Heart left ventricle (tissue), 16 donors: ENCODE measurements at regions not wholly inside any gene's neighbourhood (a gene's known extent, or its start where the extent isn't known, plus 50 kb on each side); places are given as distances from the start of the nearest gene placed in this dataset.

ENCODE experiments used
- ATAC-seq, 4 donors: fragments of 200-7000 bp; cut with Tn5 transposase; one replicate each; pipeline ENCODE4 v1.9.1; 2020 to 2022; ENCODE audit warnings: moderate library complexity in 4 of 4, mild to moderate bottlenecking in 3 of 4, moderate number of reproducible peaks in 1 of 4
- DNase-seq, 5 donors: peaks; one replicate each; pipeline ENCODE4 v3.0.0-alpha.2; 2020
- H3K27ac ChIP-seq, 12 donors: fragments of 200-600 bp; sonication (generic) in 4 of 12; one replicate each; pipeline versions ENCODE4 v1.5.0 to v1.8.0; 2016 to 2022; ENCODE audit warnings: mild to moderate bottlenecking in 2 of 12
- H3K27me3 ChIP-seq, 9 donors: fragments of 200-600 bp; sonication (generic) in 2 of 9; one replicate each; pipeline versions ENCODE4 v1.5.1 to v1.8.0; 2016 to 2022; ENCODE audit warnings: mild to moderate bottlenecking in 3 of 9
- H3K36me3 ChIP-seq, 9 donors: fragments of 200-600 bp; sonication (generic) in 2 of 9; one replicate each; pipeline versions ENCODE4 v1.5.0 to v1.8.0; 2018 to 2022; ENCODE audit warnings: mild to moderate bottlenecking in 2 of 9
- H3K4me1 ChIP-seq, 12 donors: fragments of 200-600 bp; sonication (generic) in 4 of 12; one replicate each; pipeline versions ENCODE4 v1.5.0 to v1.8.0; 2016 to 2022; ENCODE audit warnings: mild to moderate bottlenecking in 3 of 12
- H3K4me3 ChIP-seq, 12 donors: fragments of 200-600 bp; sonication (generic) in 4 of 12; one replicate each; pipeline versions ENCODE4 v1.5.0 to v1.8.0; 2017 to 2022; ENCODE audit warnings: mild to moderate bottlenecking in 9 of 12, moderate library complexity in 4 of 12
- H3K9me3 ChIP-seq, 12 donors: fragments of 200-600 bp; sonication (generic) in 4 of 12; one replicate each; pipeline versions ENCODE4 v1.5.0 to v1.8.0; 2016 to 2022; ENCODE audit warnings: mild to moderate bottlenecking in 1 of 12
- POLR2A ChIP-seq, 2 donors: fragments of 450-650 bp; IDR thresholded peaks; one replicate each; pipeline ENCODE4 v1.6.1; 2017; ENCODE audit warnings: antibody characterized with exemption in 2 of 2, mild to moderate bottlenecking in 2 of 2, moderate library complexity in 2 of 2
- WGBS, 4 donors: extraction: QIAGEN DNeasy Blood & Tissue Kit in 2 of 4; methylation state at CpG; one replicate each; pipeline versions ENCODE4 v1.1.5 to v1.1.7; 2013 to 2018; 5-methylcytosine and 5-hydroxymethylcytosine counted together
- intact Hi-C, 10 donors: fragments of 100-400 bp; cut with DNase I; formaldehyde crosslinking; loops; one replicate each; pipeline versions ENCODE4 v1.11.1 to v1.14.2; 2022
- TF ChIP-seq, protein P1 (sequence below), 12 donors: fragments of 200-600 bp; sonication (generic) in 4 of 12; IDR thresholded peaks; one replicate each; pipeline versions ENCODE4 v1.5.0 to v1.8.0; 2018 to 2022; ENCODE audit warnings: antibody characterized with exemption in 12 of 12, mild to moderate bottlenecking in 5 of 12
- donor health status: ischemic (EF 13 %, LVEDD 7.1; RV severe dilation, severe dysfunction).
- donor health status: healthy with polysubstance abuse.
- donor health status: DM: no; HTN: yes; CAD: no.
- donor health status: DM: no; HTN: no; CAD: no.
- donor health status: ischemic (EF 25% LVEDD 6.9; RV normal size, moderate dysfunction).
- donor health status: ischemic (EF 25% LVEDD 5.7; RV mildly dilated, moderate dysfunction).
- donor health status: healthy.
- donor health status: DM: yes; HTN: yes; CAD: no.
- donor health status: ischemic (EF 35%, LVEDD 5.7; RV mildly dilated, moderate dysfunction).
- donor health status: nonischemic (EF 11% LVEDD 7.7; RV severe dilation, severe dysfunction).
- donor health status: DM: yes; HTN: yes; CAD: no.
- donor health status: PGD.
- donor health status: ischemic (EF 29% LVEDD 5.4; RV normal size, mild dysfunction).
- donor health status: nonischemic (EF 23%, LVEDD 6.1; RV moderate dilation, normal function).

DNA sequence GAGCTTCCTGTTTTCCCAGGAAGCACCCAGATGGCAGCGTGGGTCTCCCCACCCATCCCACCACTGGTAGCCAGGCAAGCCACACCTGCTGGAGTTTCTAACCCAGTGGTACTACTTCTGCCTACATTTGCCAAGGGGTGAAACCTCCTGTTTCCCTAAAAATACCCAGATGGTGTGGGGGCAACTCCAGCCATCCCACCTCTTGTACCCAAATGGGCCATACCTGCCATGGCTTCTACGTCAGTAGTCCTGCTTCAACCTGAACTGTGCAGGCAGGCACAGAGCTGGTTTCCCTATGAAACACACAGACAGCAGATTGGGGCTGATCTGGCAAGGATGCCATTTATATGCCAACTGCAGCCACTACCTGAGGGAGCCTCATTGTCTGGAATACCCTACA is 809.4 kb upstream of the MIR17HG start:
- Histone ChIP-seq H3K9me3 (peaks cover 0 to 20% (median 0%) of the 10 kb centered on the region in 12 donors), H3K27ac (no peak overlapping the region), H3K36me3 (no peaks in the 10 kb centered on the region), H3K4me3 (no peak overlapping the region), H3K27me3 (no peaks in the 10 kb centered on the region), H3K4me1 (peaks cover 0 to 5% (median 0%) of the 10 kb centered on the region in 12 donors)
- DNase-seq (no peak), ATAC-seq (no peak)
- WGBS, 4 donors, result 75 to 85% (median 83%) methylated on average over 2 of the region's 2 CpGs
- intact Hi-C loops, result loop anchor here in 1 of 10 donors (5.0 kb wide), 1 partner anchor 36 kb away; no protein-coding TSS in a partner anchor
- TF ChIP-seq, protein P1, sequence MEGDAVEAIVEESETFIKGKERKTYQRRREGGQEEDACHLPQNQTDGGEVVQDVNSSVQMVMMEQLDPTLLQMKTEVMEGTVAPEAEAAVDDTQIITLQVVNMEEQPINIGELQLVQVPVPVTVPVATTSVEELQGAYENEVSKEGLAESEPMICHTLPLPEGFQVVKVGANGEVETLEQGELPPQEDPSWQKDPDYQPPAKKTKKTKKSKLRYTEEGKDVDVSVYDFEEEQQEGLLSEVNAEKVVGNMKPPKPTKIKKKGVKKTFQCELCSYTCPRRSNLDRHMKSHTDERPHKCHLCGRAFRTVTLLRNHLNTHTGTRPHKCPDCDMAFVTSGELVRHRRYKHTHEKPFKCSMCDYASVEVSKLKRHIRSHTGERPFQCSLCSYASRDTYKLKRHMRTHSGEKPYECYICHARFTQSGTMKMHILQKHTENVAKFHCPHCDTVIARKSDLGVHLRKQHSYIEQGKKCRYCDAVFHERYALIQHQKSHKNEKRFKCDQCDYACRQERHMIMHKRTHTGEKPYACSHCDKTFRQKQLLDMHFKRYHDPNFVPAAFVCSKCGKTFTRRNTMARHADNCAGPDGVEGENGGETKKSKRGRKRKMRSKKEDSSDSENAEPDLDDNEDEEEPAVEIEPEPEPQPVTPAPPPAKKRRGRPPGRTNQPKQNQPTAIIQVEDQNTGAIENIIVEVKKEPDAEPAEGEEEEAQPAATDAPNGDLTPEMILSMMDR (IDR thresholded peaks at IDR 0.05), result no peak
- TF ChIP-seq POLR2A (IDR thresholded peaks at IDR 0.05), result no peak

DNA sequence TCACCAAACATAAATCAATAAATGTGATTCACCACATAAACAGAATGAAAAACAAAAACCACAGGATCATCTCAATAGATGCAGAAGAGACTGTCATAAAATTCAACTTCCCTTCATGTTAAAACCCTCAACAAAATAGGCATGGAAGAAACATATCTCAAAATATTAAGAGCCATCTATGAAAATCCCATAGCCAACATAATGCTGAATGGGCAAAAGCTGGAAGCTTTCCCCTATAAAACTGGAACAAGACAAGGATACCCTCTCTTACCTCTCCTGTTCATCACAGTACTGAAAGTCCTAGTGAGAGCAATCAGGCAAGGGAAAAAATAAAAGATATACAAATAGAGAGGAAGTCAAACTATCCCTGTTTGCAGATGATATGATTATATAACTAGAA is 806.1 kb upstream of the MIR17HG start:
- Histone ChIP-seq H3K9me3 (peaks cover 0 to 20% (median 0%) of the 10 kb centered on the region in 12 donors), H3K36me3 (no peaks in the 10 kb centered on the region), H3K4me3 (no peak overlapping the region), H3K27ac (no peak overlapping the region), H3K27me3 (no peaks in the 10 kb centered on the region), H3K4me1 (no peaks in the 10 kb centered on the region)
- TF ChIP-seq POLR2A (IDR thresholded peaks at IDR 0.05), result no peak
- TF ChIP-seq, protein P1 (IDR thresholded peaks at IDR 0.05), result no peak
- DNase-seq (no peak), ATAC-seq (no peak)
- intact Hi-C loops, result no loop called here

DNA sequence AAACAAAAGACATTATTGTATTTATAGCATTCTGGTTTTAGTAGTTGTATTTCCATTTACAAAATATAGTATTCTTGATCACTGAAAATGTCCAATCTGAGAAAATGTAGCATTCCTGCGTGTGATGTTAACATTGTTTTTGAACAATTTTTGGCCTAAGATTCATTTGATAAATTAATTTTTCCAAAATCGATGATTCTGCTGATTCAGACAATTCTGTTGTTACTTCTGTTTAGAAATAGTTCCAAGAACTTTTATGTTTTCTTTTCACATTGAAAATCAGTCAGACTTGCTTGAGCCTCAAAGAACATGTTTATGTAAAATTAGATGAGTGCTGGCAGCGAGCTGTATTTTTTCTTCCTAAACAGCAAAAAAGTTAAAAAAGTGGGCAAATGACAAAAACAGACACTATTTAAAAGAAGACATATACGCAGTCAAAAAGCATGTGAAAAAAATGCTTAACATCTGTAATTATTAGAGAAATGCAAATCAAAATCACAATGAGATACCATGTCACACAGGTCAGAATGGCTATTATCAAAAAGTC is 804.5 kb upstream of the MIR17HG start:
- TF ChIP-seq POLR2A (IDR thresholded peaks at IDR 0.05), result no peak
- TF ChIP-seq, protein P1 (IDR thresholded peaks at IDR 0.05), result no peak

DNA sequence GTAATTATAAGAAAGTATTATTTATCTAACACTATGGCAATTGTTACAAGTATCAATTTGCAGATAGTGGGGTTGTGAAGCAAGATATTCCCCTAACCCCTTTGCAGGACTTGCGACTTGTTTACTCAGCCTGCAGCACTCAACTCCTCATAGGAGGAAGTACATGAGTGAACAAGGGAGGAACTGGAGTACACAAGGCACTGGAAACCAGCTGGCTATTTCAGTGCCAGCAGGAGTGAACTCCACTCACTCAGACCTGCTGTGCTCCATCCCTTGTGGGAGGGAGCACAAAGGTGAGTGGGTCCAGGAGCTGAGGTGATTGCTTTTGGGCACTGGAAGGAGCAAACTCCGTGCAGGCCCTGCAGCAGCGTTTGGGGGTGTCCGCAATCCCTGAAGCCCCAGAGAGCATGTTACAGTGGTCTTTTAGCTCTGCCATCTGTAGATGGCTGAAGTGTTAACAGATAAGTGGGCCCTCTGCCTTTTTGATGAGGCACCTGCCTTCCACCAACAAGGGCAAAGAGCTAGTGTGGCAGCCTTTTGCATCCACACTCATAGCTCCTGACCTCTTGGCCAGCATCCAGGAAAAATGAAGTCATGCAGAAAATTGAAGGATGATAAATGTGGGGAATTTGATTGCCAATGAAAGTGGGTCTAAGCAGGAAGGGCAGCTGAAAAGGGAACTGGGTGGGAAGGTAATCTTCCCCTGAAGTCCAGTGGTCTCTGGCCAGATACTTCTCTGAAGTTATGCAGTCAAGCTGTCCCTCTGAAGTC is 802.2 kb upstream of the MIR17HG start:
- 83 to 90% (median 88%) methylated on average over 1 to 4 of the region's 4 CpGs for WGBS, 4 donors
- no peak for DNase-seq

More for the DNA sequence above, 804.5 kb upstream of the MIR17HG start:
- DNase-seq (no peak), ATAC-seq (no peak)
- no peaks in the 10 kb centered on the region for H3K36me3 ChIP-seq
- WGBS, 4 donors, result 75 to 83% (median 79%) methylated on average over 4 of the region's 4 CpGs
- no peak overlapping the region for H3K4me3 ChIP-seq
- intact Hi-C loops, result no loop called here
- no peaks in the 10 kb centered on the region for H3K4me1 ChIP-seq
- H3K27me3 ChIP-seq, result no peaks in the 10 kb centered on the region
- H3K27ac ChIP-seq, result no peak overlapping the region
- peaks cover 0 to 26% (median 7%) of the 10 kb centered on the region in 12 donors for H3K9me3 ChIP-seq

More for the DNA sequence above, 802.2 kb upstream of the MIR17HG start:
- Histone ChIP-seq H3K9me3 (peaks cover 0 to 17% (median 4%) of the 10 kb centered on the region in 12 donors), H3K4me1 (no peaks in the 10 kb centered on the region), H3K36me3 (no peaks in the 10 kb centered on the region), H3K27me3 (no peaks in the 10 kb centered on the region), H3K4me3 (no peak overlapping the region), H3K27ac (no peak overlapping the region)
- TF ChIP-seq, protein P1 (IDR thresholded peaks at IDR 0.05), result no peak
- TF ChIP-seq POLR2A (IDR thresholded peaks at IDR 0.05), result no peak
- intact Hi-C loops, result no loop called here
- ATAC-seq, result peak in 1 of 4 donors; percentile 45
